RWPE1 (cell line): ENCODE measurements at regions not wholly inside any gene's neighbourhood (a gene's known extent, or its start where the extent isn't known, plus 50 kb on each side); places are given as distances from the start of the nearest gene placed in this dataset.
"Not testable (repeated sequence)": the region's sequence is repeated elsewhere in the genome, so short reads cannot be mapped to it uniquely, and the experiment has no call there.

Experiments used
- CTCF ChIA-PET: fragments of 350-600 bp; sonication (Branson Sonifier 250); formaldehyde crosslinking; extraction: SDS; loops from one replicate; lab custom pipeline; 2021; lab: Yijun Ruan, JAX
- POLR2A ChIA-PET: fragments of 400-600 bp; formaldehyde crosslinking; extraction: SDS; loops from one replicate; lab custom pipeline; 2020; ENCODE audit warnings: antibody characterized with exemption; ENCODE audit not compliant: low non-redundant PET; lab: Yijun Ruan, JAX
- DNase-seq: peaks from one replicate; pipeline ENCODE4 v3.0.0; 2012; ENCODE audit warnings: low spot score
- H3K27ac ChIP-seq: fragments of 450-650 bp; 2 replicates; pipeline ENCODE4 v1.5.1; 2017
- TF ChIP-seq, protein P1 (sequence below): fragments of 450-650 bp; conservative IDR thresholded peaks from 2 replicates; pipeline ENCODE4 v1.5.1; 2017; ENCODE audit warnings: low read depth, mild to moderate bottlenecking

- CTCF ChIA-PET, result interaction anchor here (0.7 kb wide), 2 partner anchors 11 to 85 kb away, joined by 3 read pairs; no protein-coding TSS in a partner anchor
- TF ChIP-seq, protein P1, sequence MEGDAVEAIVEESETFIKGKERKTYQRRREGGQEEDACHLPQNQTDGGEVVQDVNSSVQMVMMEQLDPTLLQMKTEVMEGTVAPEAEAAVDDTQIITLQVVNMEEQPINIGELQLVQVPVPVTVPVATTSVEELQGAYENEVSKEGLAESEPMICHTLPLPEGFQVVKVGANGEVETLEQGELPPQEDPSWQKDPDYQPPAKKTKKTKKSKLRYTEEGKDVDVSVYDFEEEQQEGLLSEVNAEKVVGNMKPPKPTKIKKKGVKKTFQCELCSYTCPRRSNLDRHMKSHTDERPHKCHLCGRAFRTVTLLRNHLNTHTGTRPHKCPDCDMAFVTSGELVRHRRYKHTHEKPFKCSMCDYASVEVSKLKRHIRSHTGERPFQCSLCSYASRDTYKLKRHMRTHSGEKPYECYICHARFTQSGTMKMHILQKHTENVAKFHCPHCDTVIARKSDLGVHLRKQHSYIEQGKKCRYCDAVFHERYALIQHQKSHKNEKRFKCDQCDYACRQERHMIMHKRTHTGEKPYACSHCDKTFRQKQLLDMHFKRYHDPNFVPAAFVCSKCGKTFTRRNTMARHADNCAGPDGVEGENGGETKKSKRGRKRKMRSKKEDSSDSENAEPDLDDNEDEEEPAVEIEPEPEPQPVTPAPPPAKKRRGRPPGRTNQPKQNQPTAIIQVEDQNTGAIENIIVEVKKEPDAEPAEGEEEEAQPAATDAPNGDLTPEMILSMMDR, result no peak
- no peak for DNase-seq
- POLR2A ChIA-PET, result no interaction called here
- no peak overlapping the region for H3K27ac ChIP-seq
Measured at GRCh38 chr10:120052964-120053702, 160.6 kb downstream of the SEC23IP start.

DNA sequence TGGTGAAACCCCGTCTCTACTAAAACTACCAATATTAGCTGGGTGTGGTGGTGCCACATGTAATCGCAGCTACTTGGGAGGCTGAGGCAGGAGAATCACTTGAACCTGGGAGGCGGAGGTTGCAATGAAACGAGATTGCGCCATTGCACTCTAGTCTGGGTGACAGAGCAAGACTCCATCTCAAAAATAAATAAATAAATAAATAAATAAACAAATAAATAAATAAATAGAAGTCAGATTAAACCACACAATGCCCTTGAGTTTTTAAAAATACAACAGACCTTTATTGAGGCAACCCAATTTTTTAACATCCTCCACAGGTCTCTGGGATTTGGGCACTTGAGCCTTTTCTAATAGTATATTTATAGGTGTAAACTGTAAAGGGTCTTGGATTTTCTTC lies 167.3 kb downstream of the SEC23IP start:
- H3K27ac ChIP-seq, POLR2A ChIA-PET, DNase-seq, CTCF ChIA-PET: not testable (repeated sequence)

DNA sequence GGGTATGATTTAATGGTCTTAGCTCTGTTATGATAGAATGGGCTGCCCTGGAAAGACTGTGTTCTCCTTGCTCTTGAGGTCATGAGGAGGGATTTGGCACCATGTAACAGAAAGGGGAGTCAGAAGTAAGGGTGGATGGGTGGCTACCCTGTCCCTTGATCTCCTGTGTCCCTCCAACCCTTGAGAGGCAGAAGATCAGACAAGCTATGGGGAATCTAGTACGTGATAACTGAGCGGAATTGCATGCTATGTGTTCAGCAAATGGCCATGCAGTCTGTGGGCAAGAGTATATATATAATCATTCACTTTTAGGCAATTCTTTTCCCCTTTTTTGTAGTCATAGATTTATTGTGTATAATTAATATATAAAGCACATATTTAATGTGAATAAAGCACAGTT lies 174.9 kb downstream of the SEC23IP start:
- no peak overlapping the region for H3K27ac ChIP-seq
- TF ChIP-seq, protein P1, result no peak
- ChIA-PET CTCF (no interaction called here), POLR2A (no interaction called here)
- no peak for DNase-seq

GRCh38 chr10:120069700-120070099 lies 177.2 kb downstream of the SEC23IP start:
- ChIA-PET POLR2A (interaction anchor here (0.7 kb wide), 1 partner anchor 149 kb away, joined by 7 read pairs; no protein-coding TSS in a partner anchor), CTCF (interaction anchor here (0.6 kb wide), 2 partner anchors 20 to 117 kb away, joined by 3 to 7 read pairs; no protein-coding TSS in a partner anchor)
- DNase-seq, result no peak
- TF ChIP-seq, protein P1, result no peak
- H3K27ac ChIP-seq, result no peak overlapping the region

DNA sequence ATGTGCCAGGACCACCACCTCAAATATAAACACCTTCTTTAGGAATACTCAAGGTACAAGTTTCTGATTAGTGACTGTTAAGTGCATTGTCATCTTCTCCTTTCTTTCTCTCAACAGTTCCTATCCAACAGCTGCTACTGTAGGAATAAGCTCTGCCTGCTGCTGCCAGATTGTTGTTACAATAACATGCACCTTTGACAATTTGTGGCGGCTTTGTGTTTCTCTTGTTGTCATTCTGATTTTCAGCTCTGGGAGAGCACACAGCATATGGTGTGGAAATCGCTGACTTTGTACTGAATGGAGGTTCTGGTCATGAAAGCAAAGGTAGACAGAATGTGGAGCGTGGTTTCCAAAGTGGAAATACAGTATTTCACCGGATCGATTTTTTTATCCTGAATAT lies 182.8 kb downstream of the SEC23IP start:
- TF ChIP-seq, protein P1, result no peak
- DNase-seq, result no peak
- no peak overlapping the region for H3K27ac ChIP-seq
- POLR2A ChIA-PET, result no interaction called here
- CTCF ChIA-PET, result no interaction called here

DNA sequence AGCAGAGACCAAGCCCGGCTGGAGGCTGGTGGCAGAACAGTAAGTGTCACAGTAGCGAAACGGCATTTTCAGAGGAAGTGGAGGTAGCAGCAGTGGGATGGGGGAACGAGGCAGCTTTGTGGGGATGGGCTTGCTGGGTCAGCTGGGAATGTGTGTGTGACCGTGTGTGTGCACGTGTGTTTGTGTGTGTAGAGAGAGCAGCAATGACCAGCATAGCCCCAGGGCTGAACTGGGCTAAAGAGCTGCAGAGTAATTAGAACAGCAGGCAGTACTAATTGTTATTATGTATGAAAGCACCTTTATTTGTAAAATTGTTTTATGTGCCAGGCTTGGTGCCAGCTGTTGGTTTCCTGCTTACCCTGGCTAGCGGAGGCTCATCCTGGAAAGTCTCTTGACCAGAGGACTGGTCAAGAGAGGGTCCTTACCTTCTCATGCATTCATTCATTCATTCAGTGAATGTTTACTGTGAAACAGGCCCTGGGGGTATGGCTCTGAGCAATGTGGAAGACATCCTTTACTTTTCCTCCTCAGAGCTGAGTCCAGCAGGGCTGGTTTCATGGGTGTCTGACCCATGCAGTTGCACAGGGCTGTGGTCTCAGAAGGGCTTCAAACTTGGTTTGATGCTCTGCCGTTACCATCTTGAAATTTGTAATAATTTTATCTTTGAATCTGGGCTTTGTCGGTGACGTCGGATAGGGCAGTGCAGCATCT lies 184.6 kb downstream of the SEC23IP start:
- TF ChIP-seq, protein P1, result no peak
- ChIA-PET CTCF (no interaction called here), POLR2A (no interaction called here)
- no peak overlapping the region for H3K27ac ChIP-seq
- no peak for DNase-seq
